ENCODE measurements at regions not wholly inside any gene's neighbourhood (a gene's known extent, or its start where the extent isn't known, plus 50 kb on each side); places are given as distances from the start of the nearest gene placed in this dataset.

DNA sequence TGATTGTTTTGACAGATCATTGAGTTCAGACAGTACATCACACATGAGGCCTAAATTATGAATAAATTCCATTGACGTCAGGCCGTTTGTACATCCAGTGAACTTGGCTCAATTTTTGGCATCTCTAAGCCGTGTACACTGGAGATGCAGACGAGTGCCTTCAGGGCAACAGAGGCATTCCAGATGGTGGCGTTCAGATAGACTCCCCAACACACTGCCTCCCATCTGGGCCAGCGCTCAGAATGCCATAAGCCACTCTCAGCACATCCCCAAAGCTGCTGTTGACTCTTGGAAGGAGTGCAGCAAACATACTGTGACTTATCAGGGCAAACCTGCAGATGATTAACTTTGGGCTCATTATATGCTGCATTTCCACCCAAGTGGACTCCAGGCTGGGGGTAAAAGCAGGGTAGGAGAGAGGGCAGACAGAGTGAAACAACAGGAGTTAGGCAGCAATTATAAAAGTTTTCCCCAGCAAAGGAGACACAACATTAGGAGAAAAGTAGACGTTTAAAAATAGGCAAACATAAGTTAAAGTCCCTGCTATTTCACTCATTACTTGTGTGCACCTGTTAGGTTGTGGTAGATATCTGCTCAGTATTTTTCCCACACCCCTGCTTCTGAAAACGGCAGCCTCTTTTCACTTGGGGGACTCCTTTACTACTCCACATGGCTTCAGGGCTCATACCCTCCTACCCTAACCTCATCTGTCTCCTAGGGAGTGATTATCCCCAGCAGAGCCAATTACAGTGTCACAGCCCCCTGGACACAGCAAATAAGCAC lies 60.2 kb upstream of the PDE3B start:
- ChIA-PET CTCF (no interaction called here), POLR2A (no interaction called here)
- no peaks in the 10 kb centered on the region for H3K27me3 ChIP-seq (ENCODE audit: control insufficient read depth, insufficient read depth, low read length)
- no peak for DNase-seq (ENCODE audit: low read depth)
- H3K4me3 ChIP-seq (ENCODE audit: low read depth, low read length): no peak overlapping the region
- H3K36me3 ChIP-seq (ENCODE audit: control insufficient read depth, insufficient read depth, low read length): no peaks in the 10 kb centered on the region
- TF ChIP-seq, protein P1, sequence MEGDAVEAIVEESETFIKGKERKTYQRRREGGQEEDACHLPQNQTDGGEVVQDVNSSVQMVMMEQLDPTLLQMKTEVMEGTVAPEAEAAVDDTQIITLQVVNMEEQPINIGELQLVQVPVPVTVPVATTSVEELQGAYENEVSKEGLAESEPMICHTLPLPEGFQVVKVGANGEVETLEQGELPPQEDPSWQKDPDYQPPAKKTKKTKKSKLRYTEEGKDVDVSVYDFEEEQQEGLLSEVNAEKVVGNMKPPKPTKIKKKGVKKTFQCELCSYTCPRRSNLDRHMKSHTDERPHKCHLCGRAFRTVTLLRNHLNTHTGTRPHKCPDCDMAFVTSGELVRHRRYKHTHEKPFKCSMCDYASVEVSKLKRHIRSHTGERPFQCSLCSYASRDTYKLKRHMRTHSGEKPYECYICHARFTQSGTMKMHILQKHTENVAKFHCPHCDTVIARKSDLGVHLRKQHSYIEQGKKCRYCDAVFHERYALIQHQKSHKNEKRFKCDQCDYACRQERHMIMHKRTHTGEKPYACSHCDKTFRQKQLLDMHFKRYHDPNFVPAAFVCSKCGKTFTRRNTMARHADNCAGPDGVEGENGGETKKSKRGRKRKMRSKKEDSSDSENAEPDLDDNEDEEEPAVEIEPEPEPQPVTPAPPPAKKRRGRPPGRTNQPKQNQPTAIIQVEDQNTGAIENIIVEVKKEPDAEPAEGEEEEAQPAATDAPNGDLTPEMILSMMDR (IDR thresholded peaks at IDR 0.05; ENCODE audit: insufficient read depth, low read depth, low read length): no peak

DNA sequence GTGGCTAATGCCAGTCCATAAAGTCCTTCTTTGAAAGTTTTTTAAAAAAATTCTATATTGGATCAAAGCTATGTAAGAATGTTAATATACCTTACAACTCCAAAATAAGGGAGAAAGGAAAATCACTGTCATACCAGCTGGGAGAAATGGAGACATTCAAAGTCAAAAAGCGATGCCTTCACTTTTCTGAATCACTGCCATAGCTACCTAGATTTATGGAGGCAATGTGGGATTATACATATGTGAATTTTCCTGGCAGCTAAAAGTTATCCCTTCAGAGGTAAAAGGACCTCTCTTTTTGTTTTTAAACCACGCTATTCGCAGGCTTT lies 59.6 kb upstream of the PDE3B start:
- CTCF ChIA-PET: no interaction called here
- no peaks in the 10 kb centered on the region for H3K27me3 ChIP-seq (ENCODE audit: control insufficient read depth, insufficient read depth, low read length)
- TF ChIP-seq, protein P1 (IDR thresholded peaks at IDR 0.05; ENCODE audit: insufficient read depth, low read depth, low read length): no peak

DNA sequence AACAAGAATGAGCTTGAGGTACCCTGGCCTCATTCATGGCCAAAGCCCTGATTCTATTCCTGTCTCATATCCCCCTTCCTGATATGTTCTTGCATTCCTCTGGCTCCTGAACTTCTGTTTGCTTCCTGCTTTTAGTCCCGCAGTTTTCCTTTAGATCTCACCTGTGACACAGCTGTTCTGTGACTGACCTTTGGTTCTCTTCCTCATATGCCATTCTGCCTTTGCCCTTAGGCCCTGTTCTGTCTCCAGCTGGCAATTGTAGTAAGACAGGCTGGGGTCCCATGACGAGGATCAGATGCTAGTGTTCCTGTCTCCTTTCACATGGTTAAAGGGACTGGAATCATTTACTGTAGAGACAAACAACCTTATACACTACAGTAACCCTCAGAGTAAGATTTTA lies 59.0 kb upstream of the PDE3B start:
- Histone ChIP-seq H3K4me3 (ENCODE audit: low read depth, low read length) (no peak overlapping the region), H3K36me3 (ENCODE audit: control insufficient read depth, insufficient read depth, low read length) (no peaks in the 10 kb centered on the region), H3K27me3 (ENCODE audit: control insufficient read depth, insufficient read depth, low read length) (no peaks in the 10 kb centered on the region)
- TF ChIP-seq, protein P1 (IDR thresholded peaks at IDR 0.05; ENCODE audit: insufficient read depth, low read depth, low read length): no peak
- ChIA-PET POLR2A (no interaction called here), CTCF (no interaction called here)
- no peak for DNase-seq (ENCODE audit: low read depth)

More for the DNA sequence above, 59.6 kb upstream of the PDE3B start:
- H3K4me3 ChIP-seq (ENCODE audit: low read depth, low read length): no peak overlapping the region
- no peak for DNase-seq (ENCODE audit: low read depth)
- H3K36me3 ChIP-seq (ENCODE audit: control insufficient read depth, insufficient read depth, low read length): no peaks in the 10 kb centered on the region
- POLR2A ChIA-PET: no interaction called here

DNA sequence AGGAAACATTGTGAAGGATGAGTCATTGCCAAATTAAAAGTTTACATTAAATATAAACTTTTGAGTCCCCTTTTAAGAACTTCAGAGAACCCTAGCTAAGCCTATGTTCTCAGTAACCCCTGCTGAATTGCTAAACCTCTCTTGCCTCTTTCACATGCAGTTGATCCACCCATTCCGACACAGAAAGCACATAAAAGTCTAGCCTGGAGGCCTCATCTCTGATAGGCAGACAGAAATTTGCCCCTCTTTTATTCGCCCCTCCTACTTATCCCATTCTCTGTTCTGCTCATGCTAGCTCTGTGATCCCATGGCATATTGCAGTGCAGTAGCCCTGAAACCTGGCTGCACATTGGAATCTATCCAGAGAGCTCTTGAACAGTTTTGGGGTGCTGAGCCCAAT lies 58.2 kb upstream of the PDE3B start:
- DNase-seq (ENCODE audit: low read depth): no peak
- TF ChIP-seq, protein P1 (IDR thresholded peaks at IDR 0.05; ENCODE audit: insufficient read depth, low read depth, low read length): no peak
- Histone ChIP-seq H3K36me3 (ENCODE audit: control insufficient read depth, insufficient read depth, low read length) (no peaks in the 10 kb centered on the region), H3K27me3 (ENCODE audit: control insufficient read depth, insufficient read depth, low read length) (no peaks in the 10 kb centered on the region), H3K4me3 (ENCODE audit: low read depth, low read length) (no peak overlapping the region)
- CTCF ChIA-PET: interaction anchor here (0.6 kb wide), 1 partner anchor 516 kb away, joined by 5 read pairs; no protein-coding TSS in a partner anchor
- POLR2A ChIA-PET: no interaction called here

DNA sequence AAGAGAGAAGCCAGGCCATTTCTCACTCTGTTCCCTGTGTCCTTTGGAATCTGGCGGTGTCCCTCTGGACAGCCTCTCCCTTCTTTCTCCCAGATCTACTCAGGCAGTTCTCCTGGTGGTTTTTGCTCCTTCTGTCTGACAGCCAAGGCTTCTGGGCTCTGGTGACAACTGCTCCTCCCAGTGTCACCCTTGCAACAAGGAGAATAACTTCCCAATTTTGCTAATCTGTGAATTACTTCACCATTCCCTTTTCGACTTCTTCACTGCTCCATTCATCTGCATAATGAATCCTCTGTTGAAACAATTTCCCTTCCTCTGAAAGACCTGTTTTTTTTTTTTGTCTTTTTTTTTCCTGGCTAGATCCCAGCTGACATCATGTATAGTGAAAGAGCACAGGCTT lies 56.3 kb upstream of the PDE3B start:
- no peak for DNase-seq (ENCODE audit: low read depth)

More for the DNA sequence above, 56.3 kb upstream of the PDE3B start:
- POLR2A ChIA-PET: no interaction called here
- no peak overlapping the region for H3K4me3 ChIP-seq (ENCODE audit: low read depth, low read length)
- TF ChIP-seq, protein P1 (IDR thresholded peaks at IDR 0.05; ENCODE audit: insufficient read depth, low read depth, low read length): no peak
- H3K27me3 ChIP-seq (ENCODE audit: control insufficient read depth, insufficient read depth, low read length): no peaks in the 10 kb centered on the region
- H3K36me3 ChIP-seq (ENCODE audit: control insufficient read depth, insufficient read depth, low read length): no peaks in the 10 kb centered on the region
- CTCF ChIA-PET: no interaction called here

Measured in BJ (cell line).